ENCODE measurements at regions not wholly inside any gene's neighbourhood (a gene's known extent, or its start where the extent isn't known, plus 50 kb on each side); places are given as distances from the start of the nearest gene placed in this dataset.

DNA sequence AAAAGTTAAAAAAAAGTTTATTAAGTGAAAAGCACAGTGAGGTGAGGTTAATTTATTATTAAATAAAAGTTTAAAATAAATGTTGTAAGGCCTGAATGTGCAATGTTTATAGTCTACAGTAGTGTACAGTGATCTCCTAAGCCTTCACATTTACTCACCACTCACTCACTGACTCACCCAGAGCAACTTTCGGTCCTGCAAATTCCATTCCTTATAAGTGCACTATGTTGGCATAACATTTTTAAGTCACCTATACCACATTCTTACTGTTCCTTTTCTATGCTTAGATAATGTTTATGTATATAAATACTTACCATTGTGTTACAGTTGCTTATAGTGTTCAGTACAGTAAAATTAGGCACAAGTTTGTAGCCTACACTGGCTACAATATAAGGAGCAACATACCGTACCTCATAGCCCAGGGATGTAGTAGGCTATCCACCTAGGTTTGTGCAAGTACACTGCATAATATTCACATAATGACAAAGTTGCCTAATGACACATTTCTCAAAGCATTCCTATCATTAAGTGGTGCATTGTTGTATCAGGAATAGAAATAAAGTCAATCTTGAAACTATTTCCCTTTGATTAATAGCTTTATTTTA is 426.5 kb upstream of the BRINP3 start:
- TF ChIP-seq FOXM1 (IDR thresholded peaks at IDR 0.05; ENCODE audit: borderline replicate concordance) (no peak), FOXK2 (IDR thresholded peaks at IDR 0.05) (no peak), ARNT (IDR thresholded peaks at IDR 0.05) (no peak), BHLHE40 (IDR thresholded peaks at IDR 0.05; ENCODE audit: borderline replicate concordance) (no peak), SP1 (IDR thresholded peaks at IDR 0.05) (no peak), HDGF (IDR thresholded peaks at IDR 0.05; ENCODE audit: borderline replicate concordance) (no peak), FOXA1 (IDR thresholded peaks at IDR 0.05) (no peak), NFRKB (IDR thresholded peaks at IDR 0.05) (no peak), CTBP1 (IDR thresholded peaks at IDR 0.05; ENCODE audit: borderline replicate concordance) (no peak), SUZ12 (IDR thresholded peaks at IDR 0.05) (no peak), TARDBP (IDR thresholded peaks at IDR 0.05) (no peak), ELF4 (IDR thresholded peaks at IDR 0.05) (no peak)
